ENCODE measurements at regions not wholly inside any gene's neighbourhood (a gene's known extent, or its start where the extent isn't known, plus 50 kb on each side); places are given as distances from the start of the nearest gene placed in this dataset.
"Not testable (repeated sequence)": the region's sequence is repeated elsewhere in the genome, so short reads cannot be mapped to it uniquely, and the experiment has no call there.

- ATAC-seq; DNase-seq; intact Hi-C loops (cut with micrococcal nuclease): not testable (repeated sequence)
These were observed 670.2 kb downstream of the XIRP2 start for GRCh38 chr2:167558272-167558991.

- no peak for DNase-seq
- intact Hi-C loops (cut with micrococcal nuclease) = no loop called here
- no peak for ATAC-seq
These were observed 666.9 kb downstream of the XIRP2 start for GRCh38 chr2:167555098-167555720.

DNA sequence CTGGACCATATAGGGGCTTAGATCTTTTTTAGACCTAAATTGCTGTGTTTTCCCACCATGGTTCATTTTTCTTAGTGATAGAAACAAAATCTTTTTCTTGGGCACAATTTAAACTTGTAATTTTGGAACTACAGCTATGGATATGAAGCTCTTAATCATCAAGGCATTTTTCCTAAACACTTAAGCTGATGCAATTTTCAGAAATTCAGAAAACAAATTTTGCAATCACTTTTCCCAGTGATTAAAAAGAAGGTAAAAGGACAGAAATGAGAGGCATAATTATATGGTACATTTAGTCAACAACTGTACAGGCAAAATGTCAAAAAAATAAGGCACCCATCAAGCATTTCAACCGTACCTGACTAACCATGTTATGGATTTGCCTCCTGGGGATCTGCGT lies 665.4 kb downstream of the XIRP2 start:
- intact Hi-C loops (cut with micrococcal nuclease) = no loop called here
- no peak for ATAC-seq
- no peak for DNase-seq

GRCh38 chr2:167551416-167551815 lies 663.1 kb downstream of the XIRP2 start:
- DNase-seq (no peak), ATAC-seq (no peak)
- intact Hi-C loops (cut with micrococcal nuclease) = no loop called here

DNA sequence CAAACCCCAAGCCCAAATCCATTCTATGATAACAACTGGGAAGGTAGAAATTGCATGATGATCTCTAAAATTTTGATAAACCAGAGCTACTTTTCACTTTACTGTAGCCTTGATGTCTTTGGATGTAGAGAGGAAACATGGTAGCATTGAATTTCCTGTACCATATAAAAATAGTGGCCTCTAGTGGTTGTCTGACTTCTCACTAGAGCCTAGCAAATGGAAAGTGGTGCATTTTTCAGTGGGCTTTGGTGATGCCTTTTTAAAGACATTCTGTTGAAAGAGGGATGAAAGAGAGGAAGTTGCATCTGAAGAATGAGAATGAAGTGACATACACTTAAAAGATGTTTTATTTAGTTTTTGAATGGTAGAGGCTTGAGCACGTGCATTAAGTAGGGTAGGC lies 662.2 kb downstream of the XIRP2 start:
- intact Hi-C loops (cut with micrococcal nuclease) = no loop called here
- ATAC-seq = no peak
- DNase-seq = no peak

DNA sequence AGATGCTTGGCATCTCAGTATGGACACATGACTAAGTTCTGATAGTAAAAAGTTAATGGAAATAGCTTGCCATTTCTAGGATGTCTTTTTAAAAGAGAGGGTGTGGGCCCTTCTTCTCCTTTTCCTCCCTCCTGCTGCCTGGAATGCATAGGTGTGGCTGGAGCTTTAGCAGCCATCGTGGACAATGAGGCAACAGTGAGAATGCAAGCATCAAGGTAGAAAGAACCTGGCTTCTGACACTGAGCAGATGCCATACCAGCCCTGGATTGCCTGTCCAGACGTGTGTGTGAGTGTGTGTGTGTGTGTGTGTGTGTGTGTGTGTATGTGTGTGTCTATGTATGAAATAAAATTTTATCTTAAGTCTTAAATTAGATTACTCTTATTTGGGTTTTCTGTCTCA lies 660.1 kb downstream of the XIRP2 start:
- intact Hi-C loops (cut with micrococcal nuclease) = no loop called here
- no peak for DNase-seq
- ATAC-seq = no peak

GRCh38 chr2:167544602-167545001 lies 656.3 kb downstream of the XIRP2 start:
- no peak for DNase-seq
- intact Hi-C loops (cut with micrococcal nuclease) = no loop called here
- no peak for ATAC-seq

GRCh38 chr2:167543721-167544120 lies 655.4 kb downstream of the XIRP2 start:
- ATAC-seq = no peak
- intact Hi-C loops (cut with micrococcal nuclease) = no loop called here

GRCh38 chr2:167537743-167538142 lies 649.5 kb downstream of the XIRP2 start:
- intact Hi-C loops (cut with micrococcal nuclease) = no loop called here
- DNase-seq = peak; percentile 35
- ATAC-seq = peak; percentile 54

More at GRCh38 chr2:167543721-167544120, 655.4 kb downstream of the XIRP2 start:
- no peak for DNase-seq

- ATAC-seq (no peak), DNase-seq (no peak)
- intact Hi-C loops (cut with micrococcal nuclease) = no loop called here
These were observed 646.2 kb downstream of the XIRP2 start for GRCh38 chr2:167534443-167534842.

DNA sequence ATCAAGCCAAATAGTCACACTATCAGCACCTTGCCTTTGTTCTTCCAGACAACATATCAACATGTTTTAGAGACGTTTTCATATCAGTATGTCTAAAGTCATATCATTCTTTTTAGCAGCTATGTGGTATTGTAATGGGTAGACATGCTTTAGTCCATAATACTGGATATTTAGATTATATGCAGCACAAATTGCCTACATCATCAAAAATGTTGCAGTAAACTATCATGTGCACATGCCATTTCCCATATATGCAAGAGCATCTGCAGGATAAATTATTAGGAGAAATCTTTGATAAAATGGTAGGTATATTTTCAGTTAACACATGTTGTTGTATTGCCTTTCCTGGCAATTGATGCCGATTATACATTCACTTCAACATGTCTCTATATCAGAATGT lies 636.5 kb downstream of the XIRP2 start:
- intact Hi-C loops (cut with micrococcal nuclease) = no loop called here
- DNase-seq (no peak), ATAC-seq (no peak)

- ATAC-seq = no peak
- no peak for DNase-seq
- intact Hi-C loops (cut with micrococcal nuclease) = no loop called here
These were observed 621.9 kb downstream of the XIRP2 start for GRCh38 chr2:167510071-167510759.

DNA sequence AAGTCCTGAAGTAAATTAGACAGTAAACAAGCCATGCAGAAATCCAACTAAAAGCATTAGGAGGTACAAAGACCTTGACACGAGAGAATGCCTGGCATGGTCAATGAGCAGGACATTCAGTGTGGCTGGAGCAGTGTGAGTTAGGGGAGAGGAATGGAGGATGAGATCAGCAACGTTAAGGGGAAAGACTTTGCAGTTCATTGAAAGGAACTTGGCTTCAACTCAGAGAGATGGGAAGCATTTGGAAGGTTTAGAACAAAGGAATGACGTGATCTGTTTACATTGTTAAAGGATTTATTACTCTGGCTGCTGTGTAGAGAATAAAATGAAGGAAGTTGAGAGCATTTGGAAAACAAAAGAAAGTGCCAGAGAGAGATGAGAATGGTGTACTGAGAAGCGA lies 621.3 kb downstream of the XIRP2 start:
- intact Hi-C loops (cut with micrococcal nuclease) = no loop called here
- ATAC-seq = no peak

DNA sequence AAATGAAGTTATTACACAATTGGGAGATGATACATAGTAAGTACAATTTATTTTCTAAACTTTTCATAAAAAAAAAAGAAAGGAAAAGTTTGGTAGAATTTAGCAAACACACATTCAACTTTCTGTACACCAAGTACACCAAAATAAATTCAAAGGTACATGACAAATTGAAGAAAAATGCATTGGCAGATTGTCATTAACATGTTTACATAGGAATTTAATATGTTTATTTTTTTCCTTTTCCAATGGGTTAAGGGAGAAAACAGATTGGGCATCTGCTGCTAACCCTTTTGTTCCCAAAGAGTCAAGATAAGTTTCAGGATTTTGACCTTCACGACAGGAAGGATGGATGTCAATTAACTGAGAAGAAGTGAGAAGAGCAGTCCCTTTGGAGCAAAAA lies 620.4 kb downstream of the XIRP2 start:
- ATAC-seq = no peak
- intact Hi-C loops (cut with micrococcal nuclease) = no loop called here
- DNase-seq = no peak

More for the DNA sequence above, 621.3 kb downstream of the XIRP2 start:
- no peak for DNase-seq

DNA sequence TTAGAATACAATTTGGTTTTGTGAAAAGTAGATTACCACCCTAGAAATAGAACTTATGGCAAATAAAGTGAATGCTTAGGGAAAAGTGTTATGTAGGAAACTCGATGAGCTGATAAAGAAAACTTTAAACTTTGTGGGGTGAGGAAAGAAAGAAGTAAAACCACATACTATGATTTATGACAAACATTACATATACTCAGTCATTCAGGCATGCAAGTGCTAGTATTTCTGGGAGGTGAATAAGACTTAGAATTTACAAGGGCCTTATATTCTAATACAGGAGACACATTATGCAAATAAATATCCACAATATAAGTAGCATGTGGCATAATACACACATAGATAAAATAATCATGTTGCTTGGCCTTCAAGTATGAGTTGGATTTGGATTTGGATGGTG lies 618.1 kb downstream of the XIRP2 start:
- no peak for ATAC-seq
- intact Hi-C loops (cut with micrococcal nuclease) = no loop called here
- no peak for DNase-seq

DNA sequence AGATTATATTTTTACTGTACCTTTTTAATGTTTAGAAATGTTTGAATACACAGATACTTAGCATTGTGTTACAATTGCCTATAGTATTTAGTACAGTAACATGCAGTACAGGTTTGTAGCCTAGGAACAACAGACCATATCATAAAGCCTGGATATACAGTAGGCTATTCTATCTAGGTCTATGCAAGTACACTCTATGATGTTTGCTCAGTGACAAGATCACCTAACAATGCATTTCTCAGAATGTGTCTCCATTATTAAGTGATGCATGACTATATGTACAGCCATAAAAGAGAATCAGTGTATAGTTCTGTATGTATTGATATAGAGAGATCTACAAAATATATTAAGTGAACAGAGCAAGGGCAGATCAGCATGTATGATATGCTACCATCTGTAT lies 616.4 kb downstream of the XIRP2 start:
- intact Hi-C loops (cut with micrococcal nuclease) = no loop called here
- no peak for DNase-seq
- no peak for ATAC-seq

- DNase-seq (no peak), ATAC-seq (no peak)
- intact Hi-C loops (cut with micrococcal nuclease) = no loop called here
These were observed 615.8 kb downstream of the XIRP2 start for GRCh38 chr2:167504061-167504460.

DNA sequence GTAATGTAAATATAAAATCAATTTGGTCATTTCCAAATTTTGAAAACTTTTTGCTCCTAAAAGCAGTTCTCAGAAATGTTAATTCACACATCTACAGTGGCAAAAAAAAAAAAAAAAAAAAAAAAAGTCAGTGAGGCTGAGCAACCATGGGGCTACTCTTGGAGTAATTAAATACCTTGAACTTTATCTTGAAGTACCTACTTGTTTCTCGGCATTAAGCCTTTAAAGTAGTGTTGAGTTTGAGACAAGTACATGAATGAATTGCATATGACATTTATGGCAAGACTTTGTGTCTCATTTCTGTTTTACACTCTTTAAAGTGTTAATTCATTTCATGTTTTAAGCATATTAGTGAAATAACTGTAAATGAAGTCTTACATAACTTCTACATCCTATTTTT lies 613.3 kb downstream of the XIRP2 start:
- ATAC-seq (no peak), DNase-seq (no peak)
- intact Hi-C loops (cut with micrococcal nuclease) = no loop called here

DNA sequence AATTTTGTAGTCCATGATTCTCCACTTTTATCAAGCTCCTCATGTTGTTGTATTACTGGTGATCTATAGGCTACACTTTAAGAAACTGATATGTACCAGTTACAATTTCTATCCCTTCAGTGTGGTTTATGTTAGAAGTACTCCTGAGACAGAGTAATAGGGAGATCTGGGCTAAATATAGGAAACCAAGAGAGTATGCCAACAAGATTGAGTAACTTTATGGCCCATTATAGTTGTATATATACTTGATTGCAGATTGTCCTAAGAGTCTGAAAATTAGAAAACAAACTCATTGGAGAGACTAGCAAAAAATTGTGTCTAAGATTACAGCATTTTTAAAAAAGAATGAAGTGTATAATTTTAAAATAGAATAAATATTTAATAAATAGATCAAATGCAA lies 605.6 kb downstream of the XIRP2 start:
- DNase-seq (no peak), ATAC-seq (no peak)
- intact Hi-C loops (cut with micrococcal nuclease) = no loop called here

- no peak for DNase-seq
- no peak for ATAC-seq
- intact Hi-C loops (cut with micrococcal nuclease) = no loop called here
These were observed 604.2 kb downstream of the XIRP2 start for GRCh38 chr2:167492486-167492885.

GRCh38 chr2:167491788-167492187 lies 603.5 kb downstream of the XIRP2 start:
- DNase-seq (no peak), ATAC-seq (no peak)
- intact Hi-C loops (cut with micrococcal nuclease) = no loop called here
